GM12878 (cell line): ENCODE measurements at regions not wholly inside any gene's neighbourhood (a gene's known extent, or its start where the extent isn't known, plus 50 kb on each side); places are given as distances from the start of the nearest gene placed in this dataset.

Experiments
- ATAC-seq: fragments of 200-7000 bp; cut with Tn5 transposase; 3 replicates; pipeline ENCODE4 v1.9.1; 2020; ENCODE audit warnings: mild to moderate bottlenecking, moderate library complexity
- BruUV-seq: library from RNA; stranded (reverse); fragments of 400-500 nt; replicated peaks from 2 replicates; lab custom pipeline; 2021; lab: Mats Ljungman, UMichigan
- CTCF ChIA-PET: fragments of 300-600 bp; sonication (Branson Sonifier 250); formaldehyde crosslinking; extraction: SDS; loops from one replicate; lab custom pipeline; 2021; ENCODE audit warnings: inconsistent platforms; lab: Yijun Ruan, JAX
- POLR2A ChIA-PET: fragments of 350-600 bp; formaldehyde crosslinking; extraction: SDS; loops from one replicate; lab custom pipeline; 2021; ENCODE audit warnings: inconsistent platforms; lab: Charles Lee
- RAD21 ChIA-PET: fragments of 300-600 bp; sonication (Branson Sonifier 250); formaldehyde crosslinking; loops from one replicate; lab custom pipeline; 2023; ENCODE audit warnings: antibody characterized with exemption; ENCODE audit not compliant: unreplicated experiment; lab: Charles Lee
- SMC1A ChIA-PET: fragments of 300-600 bp; sonication (Branson Sonifier 250); formaldehyde crosslinking; loops from one replicate; lab custom pipeline; 2023; ENCODE audit not compliant: unreplicated experiment, uncharacterized antibody; lab: Charles Lee
- DNase-seq: peaks from one replicate; pipeline ENCODE4 v3.0.0-alpha.2; 2011; ENCODE audit warnings: low read depth, low spot score
- FAIRE-seq: peaks from 3 replicates; lab custom pipeline; 2011; peaks lifted over from hg19 to GRCh38; lab: Jason Lieb, UNC
- H2AFZ ChIP-seq: 2 replicates; pipeline ENCODE4 v1.6.0; 2011; ENCODE audit warnings: low read depth, low read length, control low read depth; ENCODE audit not compliant: control insufficient read depth
- H3K27ac ChIP-seq: 2 replicates; pipeline ENCODE4 v1.5.1; 2011; ENCODE audit warnings: control low read depth; ENCODE audit not compliant: control insufficient read depth, insufficient read depth
- H3K27me3 ChIP-seq, 2 experiments: replicated peaks in 1 of 2; 2 replicates each; pipeline versions ENCODE4 v1.6.0 to v1.6.1; 2011; ENCODE audit warnings: low read length in 1 of 2; ENCODE audit not compliant: control insufficient read depth in 2 of 2, insufficient read depth in 2 of 2
- H3K36me3 ChIP-seq, 2 experiments: 2 replicates each; pipeline ENCODE4 v1.5.1; 2011; ENCODE audit warnings: low read length in 1 of 2; ENCODE audit not compliant: control insufficient read depth in 2 of 2, insufficient read depth in 2 of 2
- H3K4me1 ChIP-seq: 2 replicates; pipeline ENCODE4 v1.6.1; 2011; ENCODE audit warnings: mild to moderate bottlenecking, low read length, moderate library complexity, mixed read lengths; ENCODE audit not compliant: control insufficient read depth, insufficient read depth
- H3K4me2 ChIP-seq: 2 replicates; pipeline ENCODE4 v1.6.0; 2011; ENCODE audit warnings: control low read depth; ENCODE audit not compliant: control insufficient read depth, insufficient read depth
- H3K4me3 ChIP-seq: fragments of 200-600 bp; sonication (generic); 2 replicates; pipeline ENCODE4 v1.5.1; 2016
- H3K79me2 ChIP-seq: 2 replicates; pipeline ENCODE4 v1.6.0; 2011; ENCODE audit warnings: low read length; ENCODE audit not compliant: control insufficient read depth, insufficient read depth
- H3K9ac ChIP-seq: 2 replicates; pipeline ENCODE4 v1.8.0; 2011; ENCODE audit warnings: low read length, control low read depth, mixed read lengths; ENCODE audit not compliant: control insufficient read depth, insufficient read depth
- H3K9me3 ChIP-seq: replicated peaks from 3 replicates; pipeline ENCODE4 v1.5.1; 2011; ENCODE audit warnings: mild to moderate bottlenecking, low read length; ENCODE audit not compliant: control insufficient read depth, insufficient read depth
- H4K20me1 ChIP-seq: 2 replicates; pipeline ENCODE4 v1.6.0; 2011; ENCODE audit not compliant: control insufficient read depth, insufficient read depth
- ATF2 ChIP-seq: IDR thresholded peaks from 2 replicates; pipeline ENCODE4 v1.6.1; 2012; ENCODE audit warnings: low read length, inconsistent platforms
- BCLAF1 ChIP-seq: fragments of 450-650 bp; IDR thresholded peaks from 2 replicates; pipeline ENCODE4 v1.6.1; 2017; ENCODE audit warnings: antibody characterized with exemption, mild to moderate bottlenecking, moderate library complexity
- CUX1 ChIP-seq: IDR thresholded peaks from 2 replicates; pipeline ENCODE4 v1.6.1; 2012; ENCODE audit warnings: improper control_type of control experiment, low read depth, low read length; ENCODE audit not compliant: insufficient replicate concordance
- NFYA ChIP-seq: IDR thresholded peaks from 2 replicates; pipeline ENCODE4 v1.6.1; 2011; ENCODE audit warnings: low read depth, mild to moderate bottlenecking, low read length, improper control_type of control experiment, borderline replicate concordance
- PAX8 ChIP-seq: fragments of 450-650 bp; IDR thresholded peaks from 2 replicates; pipeline ENCODE4 v1.6.1; 2017; ENCODE audit warnings: mild to moderate bottlenecking, moderate library complexity
- RAD21 ChIP-seq: IDR thresholded peaks from 2 replicates; pipeline ENCODE4 v1.6.1; 2011; ENCODE audit warnings: mild to moderate bottlenecking, low read depth, low read length, moderate library complexity; ENCODE audit not compliant: insufficient read depth
- SMAD1 ChIP-seq: fragments of 450-650 bp; IDR thresholded peaks from 2 replicates; pipeline ENCODE4 v1.6.1; 2018; ENCODE audit warnings: mild to moderate bottlenecking, low read depth; ENCODE audit not compliant: partially characterized antibody
- TCF7 ChIP-seq: IDR thresholded peaks from 2 replicates; pipeline ENCODE4 v1.6.1; 2014; ENCODE audit warnings: antibody characterized with exemption, borderline replicate concordance
- YY1 ChIP-seq: IDR thresholded peaks from 2 replicates; pipeline ENCODE4 v1.6.1; 2011; ENCODE audit warnings: low read depth, mild to moderate bottlenecking, low read length
- WGBS: methylation state at CpG from one replicate; pipeline ENCODE4 v1.1.6; 2016; ENCODE audit warnings: low lambda C conversion rate; ENCODE audit not compliant: insufficient replicate concordance, insufficient coverage; ENCODE audit errors: missing lambda C conversion rate; 5-methylcytosine and 5-hydroxymethylcytosine counted together
- in situ Hi-C: fragments of 300-500 bp; cut with MboI; formaldehyde crosslinking; loops from 9 replicates; pipeline ENCODE4 v1.14.3; 2018; ENCODE audit warnings: mixed read lengths
- intact Hi-C: fragments of 100-400 bp; cut with micrococcal nuclease; formaldehyde crosslinking; loops from one replicate; pipeline ENCODE4 v1.14.2; 2022; ENCODE audit not compliant: unreplicated experiment

- Histone ChIP-seq H3K27me3 (no peaks in the 10 kb centered on the region), H2AFZ (no peak overlapping the region), H3K9me3 (no peaks in the 10 kb centered on the region), H4K20me1 (no peaks in the 10 kb centered on the region), H3K27ac (no peak overlapping the region)
- no TSS peak for BruUV-seq
- SMC1A ChIA-PET: no interaction called here
- in situ Hi-C loops (no loop called here), intact Hi-C loops (no loop called here)
- ATAC-seq: no peak
- TF ChIP-seq PAX8: no peak
- TF ChIP-seq ATF2: no peak
- TF ChIP-seq SMAD1: no peak
- no peak for TF ChIP-seq RAD21
- TF ChIP-seq NFYA: no peak
- no peak for TF ChIP-seq YY1
- no peak for TF ChIP-seq BCLAF1
- no peak for TF ChIP-seq TCF7
- TF ChIP-seq CUX1: no peak
- TF ChIP-seq, all 136 proteins: peak for 0
- Histone ChIP-seq H3K4me2 (no peak overlapping the region), H3K9ac (no peak overlapping the region), H3K4me3 (no peak overlapping the region), H3K36me3 (no peaks in the 10 kb centered on the region), H3K79me2 (no peaks in the 10 kb centered on the region), H3K4me1 (no peaks in the 10 kb centered on the region)
- no peak for FAIRE-seq
- ChIA-PET POLR2A (no interaction called here), CTCF (no interaction called here), RAD21 (interaction anchor here (1.3 kb wide), 1 partner anchor 83 kb away, joined by 3 read pairs; no protein-coding TSS in a partner anchor)
- WGBS: 40% methylated on average over 9 of the region's 9 CpGs
- DNase-seq: no peak
These were observed 342.3 kb upstream of the NRP1 start for GRCh38 chr10:33676606-33677339.
